Prostate gland (tissue), 2 donors: ENCODE measurements at regions not wholly inside any gene's neighbourhood (a gene's known extent, or its start where the extent isn't known, plus 50 kb on each side); places are given as distances from the start of the nearest gene placed in this dataset.

ENCODE experiments used
- POLR2A ChIP-seq: fragments of 450-650 bp; IDR thresholded peaks from one replicate; pipeline ENCODE4 v1.6.1; 2016; ENCODE audit warnings: antibody characterized with exemption, mild to moderate bottlenecking
- POLR2AphosphoS5 ChIP-seq: sonication (generic); formaldehyde crosslinking; IDR thresholded peaks from one replicate; pipeline ENCODE4 v1.6.1; 2017; ENCODE audit warnings: antibody characterized with exemption
- TF ChIP-seq, protein P1 (sequence below), 4 experiments: fragments of 200-600 bp in 2 of 4; fragments of 450-650 bp in 2 of 4; sonication (generic) in 2 of 4; IDR thresholded peaks; 1 replicate in 3 of 4; 2 replicates in 1 of 4; pipeline ENCODE4 v1.5.1; 2016 to 2019; ENCODE audit warnings: antibody characterized with exemption in 4 of 4, mild to moderate bottlenecking in 2 of 4, moderate library complexity in 2 of 4

DNA sequence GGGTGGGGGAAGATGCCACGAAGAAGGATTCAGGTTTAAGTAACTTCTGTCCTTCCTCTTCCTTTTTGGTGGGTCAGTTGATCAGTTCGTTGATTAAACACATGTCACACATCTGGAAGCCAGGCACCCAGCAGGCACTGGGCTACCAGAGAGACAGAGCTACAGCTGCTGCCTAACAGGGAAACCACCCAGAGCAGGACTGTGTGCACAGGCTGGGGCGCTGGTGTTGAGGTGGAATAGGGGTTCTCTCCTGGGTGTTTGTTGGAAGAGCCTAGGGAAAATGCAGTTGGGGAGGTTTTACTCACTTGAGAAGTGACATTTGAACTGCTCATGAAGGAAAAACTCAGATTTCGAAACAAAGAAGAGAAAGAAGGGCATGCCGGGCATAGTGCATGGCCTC is 152.4 kb downstream of the IRX5 start:
- TF ChIP-seq, protein P1, sequence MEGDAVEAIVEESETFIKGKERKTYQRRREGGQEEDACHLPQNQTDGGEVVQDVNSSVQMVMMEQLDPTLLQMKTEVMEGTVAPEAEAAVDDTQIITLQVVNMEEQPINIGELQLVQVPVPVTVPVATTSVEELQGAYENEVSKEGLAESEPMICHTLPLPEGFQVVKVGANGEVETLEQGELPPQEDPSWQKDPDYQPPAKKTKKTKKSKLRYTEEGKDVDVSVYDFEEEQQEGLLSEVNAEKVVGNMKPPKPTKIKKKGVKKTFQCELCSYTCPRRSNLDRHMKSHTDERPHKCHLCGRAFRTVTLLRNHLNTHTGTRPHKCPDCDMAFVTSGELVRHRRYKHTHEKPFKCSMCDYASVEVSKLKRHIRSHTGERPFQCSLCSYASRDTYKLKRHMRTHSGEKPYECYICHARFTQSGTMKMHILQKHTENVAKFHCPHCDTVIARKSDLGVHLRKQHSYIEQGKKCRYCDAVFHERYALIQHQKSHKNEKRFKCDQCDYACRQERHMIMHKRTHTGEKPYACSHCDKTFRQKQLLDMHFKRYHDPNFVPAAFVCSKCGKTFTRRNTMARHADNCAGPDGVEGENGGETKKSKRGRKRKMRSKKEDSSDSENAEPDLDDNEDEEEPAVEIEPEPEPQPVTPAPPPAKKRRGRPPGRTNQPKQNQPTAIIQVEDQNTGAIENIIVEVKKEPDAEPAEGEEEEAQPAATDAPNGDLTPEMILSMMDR (IDR thresholded peaks at IDR 0.05) = no peak
- TF ChIP-seq POLR2A (no peak), POLR2AphosphoS5 (no peak)
